ENCODE measurements at regions not wholly inside any gene's neighbourhood (a gene's known extent, or its start where the extent isn't known, plus 50 kb on each side); places are given as distances from the start of the nearest gene placed in this dataset.
"Not testable (repeated sequence)": the region's sequence is repeated elsewhere in the genome, so short reads cannot be mapped to it uniquely, and the experiment has no call there.

- Histone ChIP-seq H3K9me3 (no peaks in the 10 kb centered on the region), H3K4me3 (no peak overlapping the region), H3K4me1 (peaks cover 0 to 12% (median 0%) of the 10 kb centered on the region in 4 donors), H3K27ac (no peak overlapping the region), H3K36me3 (no peaks in the 10 kb centered on the region), H3K27me3 (no peaks in the 10 kb centered on the region)
- DNase-seq = no peak
- intact Hi-C loops (cut with DNase I; ENCODE audit: low total_unique reads) = no loop called here
- WGBS, 5 donors = 64 to 94% (median 88%) methylated on average over 1 of the region's 1 CpG
- TF ChIP-seq POLR2AphosphoS5 (IDR thresholded peaks at IDR 0.05) = no peak
- no peak for TF ChIP-seq EP300 (IDR thresholded peaks at IDR 0.05)
- TF ChIP-seq, protein P1, sequence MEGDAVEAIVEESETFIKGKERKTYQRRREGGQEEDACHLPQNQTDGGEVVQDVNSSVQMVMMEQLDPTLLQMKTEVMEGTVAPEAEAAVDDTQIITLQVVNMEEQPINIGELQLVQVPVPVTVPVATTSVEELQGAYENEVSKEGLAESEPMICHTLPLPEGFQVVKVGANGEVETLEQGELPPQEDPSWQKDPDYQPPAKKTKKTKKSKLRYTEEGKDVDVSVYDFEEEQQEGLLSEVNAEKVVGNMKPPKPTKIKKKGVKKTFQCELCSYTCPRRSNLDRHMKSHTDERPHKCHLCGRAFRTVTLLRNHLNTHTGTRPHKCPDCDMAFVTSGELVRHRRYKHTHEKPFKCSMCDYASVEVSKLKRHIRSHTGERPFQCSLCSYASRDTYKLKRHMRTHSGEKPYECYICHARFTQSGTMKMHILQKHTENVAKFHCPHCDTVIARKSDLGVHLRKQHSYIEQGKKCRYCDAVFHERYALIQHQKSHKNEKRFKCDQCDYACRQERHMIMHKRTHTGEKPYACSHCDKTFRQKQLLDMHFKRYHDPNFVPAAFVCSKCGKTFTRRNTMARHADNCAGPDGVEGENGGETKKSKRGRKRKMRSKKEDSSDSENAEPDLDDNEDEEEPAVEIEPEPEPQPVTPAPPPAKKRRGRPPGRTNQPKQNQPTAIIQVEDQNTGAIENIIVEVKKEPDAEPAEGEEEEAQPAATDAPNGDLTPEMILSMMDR (IDR thresholded peaks at IDR 0.05) = no peak
These were observed 63.8 kb upstream of the PPM1B start for GRCh38 chr2:44104855-44105271.

- DNase-seq; H3K4me1 ChIP-seq; intact Hi-C loops (cut with DNase I; ENCODE audit: low total_unique reads); H3K27me3 ChIP-seq; H3K4me3 ChIP-seq; H3K9me3 ChIP-seq; H3K27ac ChIP-seq; H3K36me3 ChIP-seq: not testable (repeated sequence)
- 70 to 79% (median 78%) methylated on average over 9 of the region's 9 CpGs for WGBS, 5 donors
These were observed 62.2 kb upstream of the PPM1B start for GRCh38 chr2:44106509-44106908.

DNA sequence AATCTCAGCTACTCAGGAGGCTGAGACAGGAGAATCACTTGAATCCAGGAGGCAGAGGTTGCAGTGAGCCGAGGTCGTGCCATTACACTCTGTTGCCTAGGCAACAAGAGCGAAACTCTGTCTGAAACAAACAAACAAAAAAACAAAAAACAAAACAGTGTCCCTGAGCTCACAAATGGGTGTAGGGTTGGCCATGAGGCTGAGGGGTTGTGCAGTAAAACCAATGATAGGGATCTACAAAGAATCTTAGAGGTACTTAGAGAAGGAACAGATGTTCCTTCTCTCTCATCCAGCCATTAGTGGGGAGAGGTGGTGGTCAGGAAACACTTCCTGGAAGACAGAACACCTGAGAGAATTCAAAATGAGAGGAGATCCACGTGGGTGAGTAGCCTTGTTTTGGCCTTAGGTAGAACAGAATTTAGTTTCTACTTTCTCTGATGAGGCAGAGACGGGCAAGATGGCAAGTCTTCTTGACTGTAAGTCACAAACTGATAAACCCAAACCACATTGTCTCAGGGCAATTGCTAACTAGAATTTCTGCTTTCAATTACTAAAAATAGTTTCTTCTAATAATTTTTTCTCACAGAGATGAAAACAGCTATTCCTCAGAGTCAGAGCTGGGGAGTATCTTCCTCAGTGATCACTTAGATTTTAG is 61.5 kb upstream of the PPM1B start:
- Histone ChIP-seq H3K36me3 (no peaks in the 10 kb centered on the region), H3K9me3 (no peaks in the 10 kb centered on the region), H3K27me3 (no peaks in the 10 kb centered on the region), H3K4me1 (no peaks in the 10 kb centered on the region), H3K27ac (no peak overlapping the region), H3K4me3 (no peak overlapping the region)
- 69 to 76% (median 72%) methylated on average over 5 of the region's 5 CpGs for WGBS, 5 donors
- no peak for DNase-seq
- intact Hi-C loops (cut with DNase I; ENCODE audit: low total_unique reads) = no loop called here
- TF ChIP-seq POLR2A (IDR thresholded peaks at IDR 0.05) (no peak), POLR2AphosphoS5 (IDR thresholded peaks at IDR 0.05) (no peak), EP300 (IDR thresholded peaks at IDR 0.05) (no peak)
- TF ChIP-seq, protein P1 (IDR thresholded peaks at IDR 0.05) = no peak

- WGBS, 5 donors = 81 to 91% (median 86%) methylated on average over 3 of the region's 3 CpGs
- Histone ChIP-seq H3K4me1 (no peaks in the 10 kb centered on the region), H3K9me3 (no peaks in the 10 kb centered on the region), H3K27me3 (no peaks in the 10 kb centered on the region), H3K36me3 (no peaks in the 10 kb centered on the region), H3K27ac (no peak overlapping the region), H3K4me3 (no peak overlapping the region)
- no peak for DNase-seq
- TF ChIP-seq POLR2AphosphoS5 (IDR thresholded peaks at IDR 0.05) (no peak), EP300 (IDR thresholded peaks at IDR 0.05) (no peak), POLR2A (IDR thresholded peaks at IDR 0.05) (no peak)
- TF ChIP-seq, protein P1 (IDR thresholded peaks at IDR 0.05) = no peak
- intact Hi-C loops (cut with DNase I; ENCODE audit: low total_unique reads) = no loop called here
These were observed 60.7 kb upstream of the PPM1B start for GRCh38 chr2:44107974-44108373.

- no peaks in the 10 kb centered on the region for H3K4me1 ChIP-seq
- no peak overlapping the region for H3K27ac ChIP-seq
- intact Hi-C loops (cut with DNase I; ENCODE audit: low total_unique reads) = no loop called here
- H3K36me3 ChIP-seq = no peaks in the 10 kb centered on the region
- TF ChIP-seq POLR2A (IDR thresholded peaks at IDR 0.05) (no peak), POLR2AphosphoS5 (IDR thresholded peaks at IDR 0.05) (no peak), EP300 (IDR thresholded peaks at IDR 0.05) (no peak)
- TF ChIP-seq, protein P1 (IDR thresholded peaks at IDR 0.05) = no peak
- no peak for DNase-seq
- no peaks in the 10 kb centered on the region for H3K9me3 ChIP-seq
- no peaks in the 10 kb centered on the region for H3K27me3 ChIP-seq
- no peak overlapping the region for H3K4me3 ChIP-seq
- WGBS, 5 donors = 85 to 91% (median 87%) methylated on average over 3 of the region's 3 CpGs
These were observed 59.5 kb upstream of the PPM1B start for GRCh38 chr2:44109166-44109565.

Measured in stomach (tissue), 8 donors.